Glutamatergic neuron (in vitro differentiated cells): ENCODE measurements at regions not wholly inside any gene's neighbourhood (a gene's known extent, or its start where the extent isn't known, plus 50 kb on each side); places are given as distances from the start of the nearest gene placed in this dataset.

Source experiments
- DNase-seq: peaks from one replicate; pipeline ENCODE4 v3.0.0; 2022
- H3K27ac Mint-ChIP-seq: one replicate; pipeline ENCODE4 v1.8.0; 2020; ENCODE audit warnings: mild to moderate bottlenecking, mixed read lengths, inconsistent platforms; ENCODE audit not compliant: unreplicated experiment
- H3K27me3 Mint-ChIP-seq: one replicate; pipeline ENCODE4 v1.8.0; 2020; ENCODE audit warnings: mild to moderate bottlenecking, moderate library complexity, mixed read lengths, inconsistent platforms; ENCODE audit not compliant: unreplicated experiment
- H3K36me3 Mint-ChIP-seq: one replicate; pipeline ENCODE4 v1.8.0; 2020; ENCODE audit warnings: mild to moderate bottlenecking, mixed read lengths, inconsistent platforms; ENCODE audit not compliant: unreplicated experiment
- H3K4me1 Mint-ChIP-seq: one replicate; pipeline ENCODE4 v1.8.0; 2020; ENCODE audit warnings: mild to moderate bottlenecking, low read depth, mixed read lengths, inconsistent platforms; ENCODE audit not compliant: unreplicated experiment
- H3K4me3 Mint-ChIP-seq: one replicate; pipeline ENCODE4 v1.8.0; 2020; ENCODE audit warnings: mild to moderate bottlenecking, mixed read lengths, inconsistent platforms; ENCODE audit not compliant: unreplicated experiment
- H3K9me3 Mint-ChIP-seq: one replicate; pipeline ENCODE4 v1.8.0; 2020; ENCODE audit warnings: mild to moderate bottlenecking, moderate library complexity, mixed read lengths, inconsistent platforms; ENCODE audit not compliant: unreplicated experiment
- CTCF ChIP-seq: fragments of 200-600 bp; sonication (generic); IDR thresholded peaks from one replicate; pipeline ENCODE4 v1.5.0; 2021; ENCODE audit not compliant: partially characterized antibody, unreplicated experiment

DNA sequence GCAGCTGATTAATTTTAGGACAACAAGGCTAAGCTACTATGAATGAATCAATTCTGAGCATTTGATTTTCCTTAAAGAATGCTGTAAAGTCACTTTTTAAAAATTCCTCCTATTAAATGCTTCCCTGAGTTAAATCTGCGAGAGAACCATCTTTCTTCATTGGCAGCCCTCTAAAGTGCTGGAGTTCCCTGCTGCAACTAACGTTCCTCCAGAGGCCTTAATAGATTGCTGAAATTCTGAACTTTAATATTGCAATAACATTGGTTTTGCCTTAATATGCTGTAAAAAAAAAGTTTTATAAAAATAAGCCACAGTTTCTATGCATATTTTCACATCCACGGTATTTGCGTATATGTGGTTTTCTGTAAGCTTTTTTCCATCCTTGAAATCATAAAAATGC is 298.0 kb upstream of the PIK3R1 start:
- Mint-ChIP-seq H3K27ac (no peak overlapping the region), H3K27me3 (peaks cover 2% of the 10 kb centered on the region), H3K9me3 (peaks cover 3% of the 10 kb centered on the region), H3K36me3 (peaks cover 4% of the 10 kb centered on the region), H3K4me1 (peaks cover 14% of the 10 kb centered on the region), H3K4me3 (no peak overlapping the region)
- TF ChIP-seq CTCF = no peak
- DNase-seq = no peak

- no peak for DNase-seq
- Mint-ChIP-seq H3K9me3 (peaks cover 1% of the 10 kb centered on the region), H3K36me3 (no peaks in the 10 kb centered on the region), H3K27me3 (peaks cover 4% of the 10 kb centered on the region), H3K4me1 (peaks cover 28% of the 10 kb centered on the region), H3K27ac (no peak overlapping the region), H3K4me3 (no peak overlapping the region)
- TF ChIP-seq CTCF = no peak
These were observed 305.0 kb upstream of the PIK3R1 start for GRCh38 chr5:67910546-67910945.

DNA sequence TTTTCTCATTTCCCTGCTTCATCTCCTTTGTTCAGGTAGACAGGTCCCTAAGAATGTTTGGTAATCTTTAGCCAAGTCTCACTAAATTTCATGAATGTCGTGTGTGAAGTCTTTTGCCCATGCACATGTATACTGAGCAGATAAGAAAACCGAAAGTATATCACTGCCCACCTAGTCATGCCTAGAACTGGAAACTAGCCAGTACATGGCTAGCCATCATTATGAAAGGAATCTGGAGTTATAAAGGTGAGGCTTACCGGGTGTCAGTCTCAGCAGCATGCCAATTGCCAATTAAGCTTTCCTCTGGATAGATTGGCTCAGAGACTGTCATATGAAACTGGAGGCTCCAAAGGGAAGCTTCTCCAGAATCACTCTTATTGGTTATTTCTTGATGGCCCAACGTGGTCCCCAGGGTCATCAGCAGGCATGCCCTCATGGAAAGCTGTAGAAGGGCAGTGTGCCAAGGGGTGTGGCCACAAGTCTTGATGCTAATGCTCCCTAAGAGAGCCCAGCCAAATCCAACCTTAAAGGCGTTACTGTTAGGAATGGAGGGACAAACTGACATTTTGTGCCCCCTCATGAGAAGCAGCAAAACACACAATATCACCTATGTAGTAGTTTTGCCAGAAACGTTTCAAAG is 307.3 kb upstream of the PIK3R1 start:
- DNase-seq = no peak
- peaks cover 22% of the 10 kb centered on the region for H3K4me1 Mint-ChIP-seq
- TF ChIP-seq CTCF = no peak
- H3K36me3 Mint-ChIP-seq = no peaks in the 10 kb centered on the region
- H3K9me3 Mint-ChIP-seq = no peaks in the 10 kb centered on the region
- no peak overlapping the region for H3K4me3 Mint-ChIP-seq
- peaks cover 2% of the 10 kb centered on the region for H3K27me3 Mint-ChIP-seq
- H3K27ac Mint-ChIP-seq = no peak overlapping the region

- TF ChIP-seq CTCF = no peak
- no peak for DNase-seq
- Mint-ChIP-seq H3K4me1 (peaks cover 29% of the 10 kb centered on the region), H3K9me3 (peaks cover 2% of the 10 kb centered on the region), H3K27me3 (peaks cover 3% of the 10 kb centered on the region), H3K27ac (no peak overlapping the region), H3K36me3 (no peaks in the 10 kb centered on the region), H3K4me3 (no peak overlapping the region)
These were observed 311.2 kb upstream of the PIK3R1 start for GRCh38 chr5:67904366-67904765.

DNA sequence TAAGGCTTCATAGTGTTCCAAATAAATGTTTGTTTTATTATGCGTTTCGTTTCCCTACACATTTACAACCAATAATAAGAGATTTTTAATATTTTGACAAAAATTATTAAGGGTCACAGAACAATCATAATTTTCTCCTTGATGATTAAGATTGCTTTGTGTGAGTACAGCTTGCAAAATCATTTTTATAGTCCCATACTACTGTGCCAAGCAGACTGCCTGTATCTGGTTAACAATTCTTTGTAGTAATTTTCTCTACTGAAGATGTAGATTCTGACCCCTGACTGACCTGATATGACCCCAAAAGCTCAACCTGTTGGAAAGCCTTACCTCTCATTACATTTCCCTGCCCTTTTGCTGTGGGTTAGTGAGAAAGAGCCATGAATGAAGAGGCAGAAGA is 311.9 kb upstream of the PIK3R1 start:
- Mint-ChIP-seq H3K27me3 (peaks cover 3% of the 10 kb centered on the region), H3K9me3 (peaks cover 2% of the 10 kb centered on the region), H3K27ac (no peak overlapping the region), H3K4me1 (peaks cover 33% of the 10 kb centered on the region), H3K4me3 (no peak overlapping the region), H3K36me3 (no peaks in the 10 kb centered on the region)
- no peak for TF ChIP-seq CTCF
- DNase-seq = no peak
